Thyroid gland (tissue), 4 donors: ENCODE measurements at regions not wholly inside any gene's neighbourhood (a gene's known extent, or its start where the extent isn't known, plus 50 kb on each side); places are given as distances from the start of the nearest gene placed in this dataset.

Experiments used
- DNase-seq, 2 donors: peaks; one replicate each; pipeline ENCODE4 v3.0.0-alpha.2; 2019
- H3K27ac ChIP-seq, 3 donors: fragments of 200-600 bp; sonication (generic); 1 replicate in 2 of 3; 2 replicates in 1 of 3; pipeline ENCODE4 v1.5.1; 2016 to 2019; ENCODE audit warnings: mild to moderate bottlenecking in 1 of 3, moderate library complexity in 1 of 3
- H3K27me3 ChIP-seq: fragments of 200-600 bp; sonication (generic); one replicate; pipeline ENCODE4 v1.5.1; 2019
- H3K36me3 ChIP-seq, 2 donors: fragments of 200-600 bp; sonication (generic); one replicate each; pipeline ENCODE4 v1.5.1; 2016 to 2019
- H3K4me1 ChIP-seq, 2 donors: fragments of 200-600 bp; sonication (generic); one replicate each; pipeline ENCODE4 v1.5.1; 2017 to 2019
- H3K4me3 ChIP-seq, 3 donors: fragments of 200-600 bp; sonication (generic); replicated peaks in 1 of 3; 1 replicate in 2 of 3; 2 replicates in 1 of 3; pipeline ENCODE4 v1.5.1; 2016; ENCODE audit warnings: mild to moderate bottlenecking in 1 of 3
- H3K9me3 ChIP-seq: fragments of 200-600 bp; sonication (generic); one replicate; pipeline ENCODE4 v1.5.1; 2017
- CTCF ChIP-seq, 6 experiments: fragments of 200-600 bp in 3 of 6; fragments of 450-650 bp in 3 of 6; sonication (generic) in 3 of 6; IDR thresholded peaks; one replicate each; pipeline ENCODE4 v1.5.1; 2016 to 2019; ENCODE audit warnings: antibody characterized with exemption in 6 of 6, mild to moderate bottlenecking in 2 of 6, inconsistent platforms in 1 of 6, moderate library complexity in 1 of 6
- POLR2A ChIP-seq, 2 donors: fragments of 450-650 bp; IDR thresholded peaks; one replicate each; pipeline ENCODE4 v1.6.1; 2017; ENCODE audit warnings: antibody characterized with exemption in 2 of 2, mild to moderate bottlenecking in 2 of 2, moderate library complexity in 1 of 2
- WGBS, 2 donors: methylation state at CpG; one replicate each; pipeline ENCODE4 v1.1.5; 2017; 5-methylcytosine and 5-hydroxymethylcytosine counted together
- intact Hi-C: fragments of 100-400 bp; cut with DNase I; formaldehyde crosslinking; loops from one replicate; pipeline ENCODE4 v1.15.1; 2023

GRCh38 chr6:77011929-77012545 lies 451.3 kb downstream of the HTR1B start:
- TF ChIP-seq CTCF (IDR thresholded peaks at IDR 0.05): no peak
- TF ChIP-seq POLR2A (IDR thresholded peaks at IDR 0.05): no peak
- intact Hi-C loops: no loop called here
- no peak overlapping the region for H3K4me3 ChIP-seq
- WGBS, 2 donors: 90 to 94% methylated on average over 8 to 9 of the region's 10 CpGs
- no peaks in the 10 kb centered on the region for H3K36me3 ChIP-seq
- H3K9me3 ChIP-seq: no peaks in the 10 kb centered on the region
- no peaks in the 10 kb centered on the region for H3K27me3 ChIP-seq
- H3K4me1 ChIP-seq: no peaks in the 10 kb centered on the region
- no peak overlapping the region for H3K27ac ChIP-seq
- DNase-seq: no peak

- Histone ChIP-seq H3K27me3 (no peaks in the 10 kb centered on the region), H3K36me3 (no peaks in the 10 kb centered on the region), H3K4me3 (no peak overlapping the region), H3K9me3 (no peaks in the 10 kb centered on the region), H3K4me1 (no peaks in the 10 kb centered on the region), H3K27ac (no peak overlapping the region)
- no peak for DNase-seq
- WGBS, 2 donors: 92 to 94% methylated on average over 16 to 17 of the region's 17 CpGs
- TF ChIP-seq CTCF (IDR thresholded peaks at IDR 0.05) (no peak), POLR2A (IDR thresholded peaks at IDR 0.05) (no peak)
- intact Hi-C loops: no loop called here
These were observed 452.3 kb downstream of the HTR1B start for GRCh38 chr6:77010931-77011542.

- Histone ChIP-seq H3K4me1 (no peaks in the 10 kb centered on the region), H3K27ac (no peak overlapping the region), H3K4me3 (no peak overlapping the region), H3K27me3 (no peaks in the 10 kb centered on the region), H3K9me3 (no peaks in the 10 kb centered on the region), H3K36me3 (no peaks in the 10 kb centered on the region)
- intact Hi-C loops: no loop called here
- no peak for TF ChIP-seq CTCF (IDR thresholded peaks at IDR 0.05)
- no peak for TF ChIP-seq POLR2A (IDR thresholded peaks at IDR 0.05)
- DNase-seq: no peak
- WGBS, 2 donors: 60 to 85% methylated on average over 9 of the region's 9 CpGs
These were observed 470.7 kb downstream of the HTR1B start for GRCh38 chr6:76992553-76992952.

- H3K27me3 ChIP-seq: no peaks in the 10 kb centered on the region
- H3K27ac ChIP-seq: no peak overlapping the region
- intact Hi-C loops: no loop called here
- H3K36me3 ChIP-seq: no peaks in the 10 kb centered on the region
- TF ChIP-seq POLR2A (IDR thresholded peaks at IDR 0.05) (no peak), CTCF (IDR thresholded peaks at IDR 0.05) (no peak)
- no peaks in the 10 kb centered on the region for H3K4me1 ChIP-seq
- DNase-seq: no peak
- no peaks in the 10 kb centered on the region for H3K9me3 ChIP-seq
- H3K4me3 ChIP-seq: no peak overlapping the region
These were observed 478.7 kb downstream of the HTR1B start for GRCh38 chr6:76984572-76984971.

- no peaks in the 10 kb centered on the region for H3K4me1 ChIP-seq
- H3K27me3 ChIP-seq: no peaks in the 10 kb centered on the region
- 91% methylated on average over 3 of the region's 3 CpGs for WGBS, 2 donors
- H3K36me3 ChIP-seq: no peaks in the 10 kb centered on the region
- TF ChIP-seq POLR2A (IDR thresholded peaks at IDR 0.05): no peak
- no peak for TF ChIP-seq CTCF (IDR thresholded peaks at IDR 0.05)
- no peak overlapping the region for H3K4me3 ChIP-seq
- intact Hi-C loops: no loop called here
- DNase-seq: no peak
- H3K9me3 ChIP-seq: no peaks in the 10 kb centered on the region
- no peak overlapping the region for H3K27ac ChIP-seq
These were observed 480.7 kb downstream of the HTR1B start for GRCh38 chr6:76982476-76983199.
